ENCODE measurements at regions not wholly inside any gene's neighbourhood (a gene's known extent, or its start where the extent isn't known, plus 50 kb on each side); places are given as distances from the start of the nearest gene placed in this dataset.

DNA sequence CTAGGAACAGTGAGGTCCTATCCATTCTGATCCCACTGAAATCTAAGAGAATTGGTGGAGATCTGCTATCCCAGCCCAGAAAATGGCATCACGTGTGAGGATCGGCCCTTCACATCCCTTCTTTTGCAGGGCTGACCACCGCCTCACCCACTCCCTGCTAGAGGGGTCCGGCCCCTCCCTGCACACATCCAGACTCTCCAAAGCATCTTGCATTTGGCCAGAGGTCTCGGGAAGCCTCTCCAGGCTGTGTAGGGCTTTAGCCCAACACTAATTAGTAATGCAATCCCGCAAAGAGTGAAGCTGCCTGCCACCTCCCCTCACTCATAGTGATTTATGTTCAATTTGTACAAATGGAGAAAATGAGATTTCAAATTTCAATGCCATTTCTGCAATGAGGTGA is 434.4 kb upstream of the ZFHX3 start:
- no peak for TF ChIP-seq CTCF (IDR thresholded peaks at IDR 0.05)
- TF ChIP-seq POLR2A (IDR thresholded peaks at IDR 0.05), result no peak
- TF ChIP-seq POLR2AphosphoS5 (IDR thresholded peaks at IDR 0.05), result no peak
